ENCODE measurements at regions not wholly inside any gene's neighbourhood (a gene's known extent, or its start where the extent isn't known, plus 50 kb on each side); places are given as distances from the start of the nearest gene placed in this dataset.

- peaks cover 6 to 10% of the 10 kb centered on the region in 2 donors for H3K9me3 Mint-ChIP-seq
- ATAC-seq (no peak), DNase-seq (ENCODE audit: low spot score in 2 of 2) (no peak)
- H3K36me3 Mint-ChIP-seq, result no peaks in the 10 kb centered on the region
- no peak overlapping the region for H3K27ac Mint-ChIP-seq
These were observed 772.6 kb downstream of the TSN start for GRCh38 chr2:122528061-122528460.

GRCh38 chr2:122528958-122529705, 773.7 kb downstream of the TSN start:
- Mint-ChIP-seq H3K27ac (no peak overlapping the region), H3K9me3 (peaks cover 4 to 5% of the 10 kb centered on the region in 2 donors), H3K36me3 (no peaks in the 10 kb centered on the region)
- DNase-seq (ENCODE audit: low spot score in 2 of 2) (no peak), ATAC-seq (no peak)

GRCh38 chr2:122530814-122531213, 775.4 kb downstream of the TSN start:
- peaks cover 4 to 5% of the 10 kb centered on the region in 2 donors for H3K9me3 Mint-ChIP-seq
- no peaks in the 10 kb centered on the region for H3K36me3 Mint-ChIP-seq
- no peak for ATAC-seq
- DNase-seq (ENCODE audit: low spot score in 2 of 2), result no peak
- H3K27ac Mint-ChIP-seq, result no peak overlapping the region

GRCh38 chr2:122531290-122532071, 776.0 kb downstream of the TSN start:
- DNase-seq (ENCODE audit: low spot score in 2 of 2), result no peak
- Mint-ChIP-seq H3K36me3 (no peaks in the 10 kb centered on the region), H3K27ac (no peak overlapping the region), H3K9me3 (peaks cover 4 to 6% of the 10 kb centered on the region in 2 donors)
- ATAC-seq, result no peak

GRCh38 chr2:122532072-122532344, 776.6 kb downstream of the TSN start:
- Mint-ChIP-seq H3K9me3 (peaks cover 4 to 5% of the 10 kb centered on the region in 2 donors), H3K27ac (no peak overlapping the region), H3K36me3 (no peaks in the 10 kb centered on the region)
- ATAC-seq, result no peak
- DNase-seq (ENCODE audit: low spot score in 2 of 2), result no peak

GRCh38 chr2:122532481-122532880, 777.0 kb downstream of the TSN start:
- ATAC-seq, result no peak
- Mint-ChIP-seq H3K27ac (no peak overlapping the region), H3K9me3 (peaks cover 4 to 5% of the 10 kb centered on the region in 2 donors), H3K36me3 (no peaks in the 10 kb centered on the region)
- no peak for DNase-seq (ENCODE audit: low spot score in 2 of 2)

GRCh38 chr2:122535960-122536505, 780.6 kb downstream of the TSN start:
- no peak overlapping the region for H3K27ac Mint-ChIP-seq
- no peaks in the 10 kb centered on the region for H3K36me3 Mint-ChIP-seq
- no peak for ATAC-seq
- DNase-seq (ENCODE audit: low spot score in 2 of 2), result no peak
- peaks cover 4 to 5% of the 10 kb centered on the region in 2 donors for H3K9me3 Mint-ChIP-seq

GRCh38 chr2:122539311-122539710, 783.9 kb downstream of the TSN start:
- Mint-ChIP-seq H3K9me3 (peaks cover 4 to 5% of the 10 kb centered on the region in 2 donors), H3K27ac (no peak overlapping the region), H3K36me3 (no peaks in the 10 kb centered on the region)
- ATAC-seq (no peak), DNase-seq (ENCODE audit: low spot score in 2 of 2) (no peak)

GRCh38 chr2:122539920-122540319, 784.5 kb downstream of the TSN start:
- DNase-seq (ENCODE audit: low spot score in 2 of 2), result no peak
- Mint-ChIP-seq H3K36me3 (no peaks in the 10 kb centered on the region), H3K27ac (no peak overlapping the region), H3K9me3 (peaks cover 4 to 5% of the 10 kb centered on the region in 2 donors)
- ATAC-seq, result no peak

GRCh38 chr2:122542236-122542635, 786.8 kb downstream of the TSN start:
- DNase-seq (ENCODE audit: low spot score in 2 of 2), result no peak
- no peak overlapping the region for H3K27ac Mint-ChIP-seq
- H3K9me3 Mint-ChIP-seq, result no peaks in the 10 kb centered on the region
- H3K36me3 Mint-ChIP-seq, result no peaks in the 10 kb centered on the region
- ATAC-seq, result no peak

GRCh38 chr2:122542646-122543045, 787.2 kb downstream of the TSN start:
- Mint-ChIP-seq H3K27ac (peak overlapping the region in 1 of 2 donors; percentile 19), H3K9me3 (no peaks in the 10 kb centered on the region), H3K36me3 (no peaks in the 10 kb centered on the region)
- ATAC-seq (no peak), DNase-seq (ENCODE audit: low spot score in 2 of 2) (no peak)

- Mint-ChIP-seq H3K36me3 (no peaks in the 10 kb centered on the region), H3K27ac (no peak overlapping the region), H3K9me3 (peaks cover 0 to 3% of the 10 kb centered on the region in 2 donors)
- ATAC-seq (no peak), DNase-seq (ENCODE audit: low spot score in 2 of 2) (no peak)
These were observed 788.4 kb downstream of the TSN start for GRCh38 chr2:122543815-122544214.

- H3K9me3 Mint-ChIP-seq, result peaks cover 13 to 16% of the 10 kb centered on the region in 2 donors
- no peak overlapping the region for H3K27ac Mint-ChIP-seq
- DNase-seq (ENCODE audit: low spot score in 2 of 2), result no peak
- H3K36me3 Mint-ChIP-seq, result peaks cover 0 to 5% of the 10 kb centered on the region in 2 donors
- ATAC-seq, result no peak
These were observed 790.4 kb downstream of the TSN start for GRCh38 chr2:122545821-122546220.

- Mint-ChIP-seq H3K27ac (no peak overlapping the region), H3K9me3 (no peaks in the 10 kb centered on the region), H3K36me3 (no peaks in the 10 kb centered on the region)
- ATAC-seq, result no peak
- DNase-seq (ENCODE audit: low spot score in 2 of 2), result no peak
These were observed 807.3 kb downstream of the TSN start for GRCh38 chr2:122562775-122563174.

- no peak overlapping the region for H3K27ac Mint-ChIP-seq
- ATAC-seq, result no peak
- H3K9me3 Mint-ChIP-seq, result no peaks in the 10 kb centered on the region
- H3K36me3 Mint-ChIP-seq, result no peaks in the 10 kb centered on the region
- DNase-seq (ENCODE audit: low spot score in 2 of 2), result no peak
These were observed 808.3 kb downstream of the TSN start for GRCh38 chr2:122563781-122564180.

GRCh38 chr2:122564843-122565242, 809.4 kb downstream of the TSN start:
- Mint-ChIP-seq H3K9me3 (no peaks in the 10 kb centered on the region), H3K27ac (no peak overlapping the region), H3K36me3 (no peaks in the 10 kb centered on the region)
- DNase-seq (ENCODE audit: low spot score in 2 of 2) (no peak), ATAC-seq (no peak)

- no peaks in the 10 kb centered on the region for H3K9me3 Mint-ChIP-seq
- DNase-seq (ENCODE audit: low spot score in 2 of 2) (no peak), ATAC-seq (no peak)
- H3K27ac Mint-ChIP-seq, result no peak overlapping the region
- no peaks in the 10 kb centered on the region for H3K36me3 Mint-ChIP-seq
These were observed 809.9 kb downstream of the TSN start for GRCh38 chr2:122565364-122565763.

GRCh38 chr2:122570641-122571040, 815.2 kb downstream of the TSN start:
- Mint-ChIP-seq H3K9me3 (peaks cover 8% of the 10 kb centered on the region in 2 donors), H3K36me3 (no peaks in the 10 kb centered on the region), H3K27ac (no peak overlapping the region)
- ATAC-seq (no peak), DNase-seq (ENCODE audit: low spot score in 2 of 2) (no peak)
